ENCODE measurements at regions not wholly inside any gene's neighbourhood (a gene's known extent, or its start where the extent isn't known, plus 50 kb on each side); places are given as distances from the start of the nearest gene placed in this dataset.

- Histone ChIP-seq H3K9ac (ENCODE audit: insufficient read depth, low read length) (no peak overlapping the region), H2AFZ (ENCODE audit: low read length) (no peak overlapping the region), H4K20me1 (ENCODE audit: control insufficient read depth, extremely low read depth, insufficient read depth, low read length) (no peaks in the 10 kb centered on the region), H3K27ac (ENCODE audit: insufficient read depth, low read length) (no peak overlapping the region), H3K4me3 (replicated peaks in 1 of 4; ENCODE audit: control extremely low read depth in 1 of 4, insufficient read depth in 1 of 4, low read depth in 3 of 4, low read length in 4 of 4) (no peak overlapping the region), H3K9me3 (ENCODE audit: control insufficient read depth, insufficient read depth, low read depth, low read length) (no peaks in the 10 kb centered on the region), H3K36me3 (ENCODE audit: control insufficient read depth, insufficient read depth, low read length) (no peaks in the 10 kb centered on the region), H3K4me1 (ENCODE audit: control insufficient read depth, extremely low read depth, insufficient read depth, low read length) (no peaks in the 10 kb centered on the region), H3K79me2 (ENCODE audit: control insufficient read depth, insufficient read depth, low read length) (no peaks in the 10 kb centered on the region), H3K27me3 (ENCODE audit: control insufficient read depth, insufficient read depth, low read length) (no peaks in the 10 kb centered on the region), H3K4me2 (ENCODE audit: extremely low read depth, insufficient read depth, low read length) (no peak overlapping the region)
- DNase-seq (ENCODE audit: low read depth in 2 of 2): peak; percentile 18 to 32
- TF ChIP-seq CTCF (conservative IDR thresholded peaks at IDR 0.05 in 1 of 2, IDR thresholded peaks at IDR 0.05 in 1 of 2; ENCODE audit: low read depth in 1 of 2, low read length in 2 of 2): no peak
- TF ChIP-seq EZH2 (IDR thresholded peaks at IDR 0.05; ENCODE audit: low read length, missing control alignments): no peak
Observed at GRCh38 chr14:42057111-42057510, 450.4 kb downstream of the LRFN5 start.

GRCh38 chr14:42047421-42048055, 440.9 kb downstream of the LRFN5 start:
- H2AFZ ChIP-seq (ENCODE audit: low read length): no peak overlapping the region
- no peak overlapping the region for H3K9ac ChIP-seq (ENCODE audit: insufficient read depth, low read length)
- peak; percentile 4 to 36 for DNase-seq (ENCODE audit: low read depth in 2 of 2)
- no peak overlapping the region for H3K4me2 ChIP-seq (ENCODE audit: extremely low read depth, insufficient read depth, low read length)
- no peak overlapping the region for H3K27ac ChIP-seq (ENCODE audit: insufficient read depth, low read length)
- no peaks in the 10 kb centered on the region for H3K4me1 ChIP-seq (ENCODE audit: control insufficient read depth, extremely low read depth, insufficient read depth, low read length)
- no peak overlapping the region for H3K4me3 ChIP-seq (replicated peaks in 1 of 4; ENCODE audit: control extremely low read depth in 1 of 4, insufficient read depth in 1 of 4, low read depth in 3 of 4, low read length in 4 of 4)
- no peak for TF ChIP-seq CTCF (conservative IDR thresholded peaks at IDR 0.05 in 1 of 2, IDR thresholded peaks at IDR 0.05 in 1 of 2; ENCODE audit: low read depth in 1 of 2, low read length in 2 of 2)
- no peak for TF ChIP-seq EZH2 (IDR thresholded peaks at IDR 0.05; ENCODE audit: low read length, missing control alignments)
- no peaks in the 10 kb centered on the region for H3K27me3 ChIP-seq (ENCODE audit: control insufficient read depth, insufficient read depth, low read length)
- H3K9me3 ChIP-seq (ENCODE audit: control insufficient read depth, insufficient read depth, low read depth, low read length): no peaks in the 10 kb centered on the region
- H3K36me3 ChIP-seq (ENCODE audit: control insufficient read depth, insufficient read depth, low read length): no peaks in the 10 kb centered on the region
- no peaks in the 10 kb centered on the region for H3K79me2 ChIP-seq (ENCODE audit: control insufficient read depth, insufficient read depth, low read length)
- no peaks in the 10 kb centered on the region for H4K20me1 ChIP-seq (ENCODE audit: control insufficient read depth, extremely low read depth, insufficient read depth, low read length)

GRCh38 chr14:42045383-42045782, 438.7 kb downstream of the LRFN5 start:
- H3K9ac ChIP-seq (ENCODE audit: insufficient read depth, low read length): no peak overlapping the region
- H3K36me3 ChIP-seq (ENCODE audit: control insufficient read depth, insufficient read depth, low read length): no peaks in the 10 kb centered on the region
- no peak overlapping the region for H2AFZ ChIP-seq (ENCODE audit: low read length)
- H3K79me2 ChIP-seq (ENCODE audit: control insufficient read depth, insufficient read depth, low read length): no peaks in the 10 kb centered on the region
- no peaks in the 10 kb centered on the region for H3K9me3 ChIP-seq (ENCODE audit: control insufficient read depth, insufficient read depth, low read depth, low read length)
- no peak for TF ChIP-seq EZH2 (IDR thresholded peaks at IDR 0.05; ENCODE audit: low read length, missing control alignments)
- TF ChIP-seq CTCF (conservative IDR thresholded peaks at IDR 0.05 in 1 of 2, IDR thresholded peaks at IDR 0.05 in 1 of 2; ENCODE audit: low read depth in 1 of 2, low read length in 2 of 2): no peak
- no peak overlapping the region for H3K4me2 ChIP-seq (ENCODE audit: extremely low read depth, insufficient read depth, low read length)
- no peaks in the 10 kb centered on the region for H3K4me1 ChIP-seq (ENCODE audit: control insufficient read depth, extremely low read depth, insufficient read depth, low read length)
- no peaks in the 10 kb centered on the region for H3K27me3 ChIP-seq (ENCODE audit: control insufficient read depth, insufficient read depth, low read length)
- H3K27ac ChIP-seq (ENCODE audit: insufficient read depth, low read length): no peak overlapping the region
- H3K4me3 ChIP-seq (replicated peaks in 1 of 4; ENCODE audit: control extremely low read depth in 1 of 4, insufficient read depth in 1 of 4, low read depth in 3 of 4, low read length in 4 of 4): no peak overlapping the region
- no peaks in the 10 kb centered on the region for H4K20me1 ChIP-seq (ENCODE audit: control insufficient read depth, extremely low read depth, insufficient read depth, low read length)
- peak in 1 of 2 donors; percentile 9 for DNase-seq (ENCODE audit: low read depth in 2 of 2)
